ENCODE measurements at regions not wholly inside any gene's neighbourhood (a gene's known extent, or its start where the extent isn't known, plus 50 kb on each side); places are given as distances from the start of the nearest gene placed in this dataset.

DNA sequence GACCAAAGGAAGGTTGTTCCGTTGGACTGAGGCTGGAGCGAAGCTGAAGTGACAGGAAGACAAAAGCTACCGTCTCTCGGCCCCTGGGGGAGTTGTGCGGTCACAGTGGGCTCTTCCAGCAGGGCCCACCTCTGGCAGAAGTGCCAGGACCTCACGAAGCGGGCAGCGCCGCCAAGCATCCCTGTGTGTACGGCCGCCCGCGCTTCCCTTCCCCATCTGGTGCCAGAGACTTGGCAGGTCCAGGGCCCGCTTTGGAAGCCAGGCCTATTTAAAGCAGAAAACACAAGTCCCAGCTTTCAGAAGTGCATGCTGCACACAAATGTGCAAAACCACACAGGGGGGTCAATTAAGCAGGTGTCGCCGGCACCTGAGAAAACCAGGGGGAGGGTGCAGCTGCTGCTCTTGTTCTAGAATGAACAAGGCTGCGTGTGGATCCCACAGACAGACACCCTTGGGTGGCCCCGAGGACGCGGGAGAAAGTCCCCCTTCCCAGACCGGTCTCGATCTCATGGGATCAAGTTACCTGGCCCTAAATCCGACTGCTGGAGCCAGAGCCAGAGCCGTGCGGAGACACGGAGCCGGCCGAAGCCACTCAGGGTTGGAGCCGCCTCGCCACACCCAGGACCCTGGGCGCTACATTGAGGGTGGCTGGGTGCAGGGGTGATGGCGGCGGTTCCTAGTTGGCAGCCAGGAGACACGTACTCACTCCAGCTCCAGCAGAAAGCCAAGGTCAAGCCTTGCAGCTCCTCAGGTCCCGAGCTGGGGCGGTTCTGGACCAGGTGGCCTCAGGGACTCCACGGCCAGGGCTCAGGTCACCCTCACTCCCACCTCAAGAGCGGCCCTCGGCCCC is 51.8 kb upstream of the PPP2R2D start:
- TF ChIP-seq CTCF (IDR thresholded peaks at IDR 0.05) (no peak), POLR2A (IDR thresholded peaks at IDR 0.05) (no peak)

All from thyroid gland (tissue), 4 donors.